Sigmoid colon (tissue), 4 donors: ENCODE measurements at regions not wholly inside any gene's neighbourhood (a gene's known extent, or its start where the extent isn't known, plus 50 kb on each side); places are given as distances from the start of the nearest gene placed in this dataset.

Experiments
- POLR2A ChIP-seq, 2 donors: fragments of 450-650 bp; IDR thresholded peaks; one replicate each; pipeline ENCODE4 v1.6.1; 2016; ENCODE audit warnings: antibody characterized with exemption in 2 of 2, mild to moderate bottlenecking in 2 of 2, moderate library complexity in 2 of 2
- POLR2AphosphoS5 ChIP-seq, 4 donors: sonication (generic); formaldehyde crosslinking; IDR thresholded peaks; one replicate each; pipeline ENCODE4 v1.6.1; 2017; ENCODE audit warnings: antibody characterized with exemption in 4 of 4
- TF ChIP-seq, protein P1 (sequence below), 4 experiments: fragments of 450-650 bp in 3 of 4; fragments of 200-600 bp in 1 of 4; IDR thresholded peaks; one replicate each; pipeline ENCODE4 v1.5.1; 2016 to 2019; ENCODE audit warnings: antibody characterized with exemption in 4 of 4, mild to moderate bottlenecking in 3 of 4, moderate library complexity in 2 of 4

DNA sequence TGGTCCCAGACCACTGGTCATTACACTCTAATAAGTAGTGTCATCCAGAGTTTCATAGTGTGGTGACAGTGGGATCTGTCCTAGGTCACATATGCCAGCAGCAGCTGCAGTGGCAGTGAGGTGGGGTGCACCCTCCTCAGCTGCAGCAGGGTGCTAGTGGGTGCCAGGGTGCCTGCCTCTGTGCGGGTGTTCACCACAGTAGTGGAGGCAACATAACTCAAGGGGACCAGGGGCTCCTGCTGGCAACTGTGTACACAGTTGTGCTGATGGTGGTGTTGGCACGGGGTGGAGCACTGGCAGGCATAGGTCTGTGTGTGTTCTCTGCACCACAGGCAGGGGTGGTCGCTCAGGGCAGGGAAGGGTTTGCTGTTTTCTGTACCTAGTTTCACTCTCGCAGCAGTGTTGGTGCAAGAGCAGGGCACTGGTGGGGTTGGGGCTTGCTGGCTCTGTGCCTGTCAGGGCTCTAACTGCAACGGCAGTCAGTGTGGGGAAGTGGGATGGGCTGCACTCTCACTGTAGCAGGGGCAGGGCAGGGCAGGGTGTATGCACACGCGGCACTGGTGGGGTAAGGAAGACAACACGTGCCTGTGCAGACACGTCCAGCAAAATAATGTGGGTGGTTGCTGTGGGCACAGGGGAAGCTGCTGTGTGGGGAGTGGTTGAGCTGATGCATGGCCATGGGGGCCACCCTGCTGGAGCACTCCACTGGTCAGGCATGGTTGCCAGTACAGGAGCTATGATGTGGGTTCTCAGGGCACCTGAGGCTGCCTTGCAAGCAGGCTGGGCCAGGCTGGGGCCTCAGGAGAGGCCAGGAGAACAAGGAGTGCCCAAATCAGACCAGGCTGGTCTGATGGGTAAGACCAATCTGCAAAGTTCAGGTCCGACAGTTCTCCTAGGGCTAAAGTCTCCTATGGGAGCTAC is 226.6 kb downstream of the MEIS1 start:
- TF ChIP-seq, protein P1, sequence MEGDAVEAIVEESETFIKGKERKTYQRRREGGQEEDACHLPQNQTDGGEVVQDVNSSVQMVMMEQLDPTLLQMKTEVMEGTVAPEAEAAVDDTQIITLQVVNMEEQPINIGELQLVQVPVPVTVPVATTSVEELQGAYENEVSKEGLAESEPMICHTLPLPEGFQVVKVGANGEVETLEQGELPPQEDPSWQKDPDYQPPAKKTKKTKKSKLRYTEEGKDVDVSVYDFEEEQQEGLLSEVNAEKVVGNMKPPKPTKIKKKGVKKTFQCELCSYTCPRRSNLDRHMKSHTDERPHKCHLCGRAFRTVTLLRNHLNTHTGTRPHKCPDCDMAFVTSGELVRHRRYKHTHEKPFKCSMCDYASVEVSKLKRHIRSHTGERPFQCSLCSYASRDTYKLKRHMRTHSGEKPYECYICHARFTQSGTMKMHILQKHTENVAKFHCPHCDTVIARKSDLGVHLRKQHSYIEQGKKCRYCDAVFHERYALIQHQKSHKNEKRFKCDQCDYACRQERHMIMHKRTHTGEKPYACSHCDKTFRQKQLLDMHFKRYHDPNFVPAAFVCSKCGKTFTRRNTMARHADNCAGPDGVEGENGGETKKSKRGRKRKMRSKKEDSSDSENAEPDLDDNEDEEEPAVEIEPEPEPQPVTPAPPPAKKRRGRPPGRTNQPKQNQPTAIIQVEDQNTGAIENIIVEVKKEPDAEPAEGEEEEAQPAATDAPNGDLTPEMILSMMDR (IDR thresholded peaks at IDR 0.05), result no peak
- no peak for TF ChIP-seq POLR2AphosphoS5 (IDR thresholded peaks at IDR 0.05)
- TF ChIP-seq POLR2A (IDR thresholded peaks at IDR 0.05), result no peak
